NK-92 treated with Interleukin-12 subunit alpha and Interleukin-12 subunit beta, amount 100 ng/mL, for 24 hours (cell line): ENCODE measurements at regions not wholly inside any gene's neighbourhood (a gene's known extent, or its start where the extent isn't known, plus 50 kb on each side); places are given as distances from the start of the nearest gene placed in this dataset.
"Not testable (repeated sequence)": the region's sequence is repeated elsewhere in the genome, so short reads cannot be mapped to it uniquely, and the experiment has no call there.

Source experiments
- DNase-seq: peaks from one replicate; lab custom pipeline; 2025; lab: John Stamatoyannopoulos, UW

GRCh38 chr5:164501344-164501743 is 995.9 kb downstream of the MAT2B start:
- no peak for DNase-seq

GRCh38 chr5:164504141-164504772 is 998.8 kb downstream of the MAT2B start:
- DNase-seq = no peak

- no peak for DNase-seq
Measured at GRCh38 chr5:164505791-164506190, 1000.4 kb downstream of the MAT2B start.

- DNase-seq = no peak
Measured at GRCh38 chr5:164518067-164518740, 1012.8 kb downstream of the MAT2B start.

GRCh38 chr5:164518741-164519080 is 1013.3 kb downstream of the MAT2B start:
- DNase-seq = no peak

GRCh38 chr5:164532235-164532900 is 1026.9 kb downstream of the MAT2B start:
- no peak for DNase-seq

- DNase-seq = not testable (repeated sequence)
Measured at GRCh38 chr5:164533426-164533825, 1028.0 kb downstream of the MAT2B start.

GRCh38 chr5:164540174-164540573 is 1034.8 kb downstream of the MAT2B start:
- DNase-seq = no peak

- DNase-seq = no peak
Measured at GRCh38 chr5:164545507-164545906, 1040.1 kb downstream of the MAT2B start.

- DNase-seq = no peak
Measured at GRCh38 chr5:164553851-164554250, 1048.4 kb downstream of the MAT2B start.

GRCh38 chr5:164555809-164556208 is 1050.4 kb downstream of the MAT2B start:
- DNase-seq = no peak

GRCh38 chr5:164560216-164560615 is 1054.8 kb downstream of the MAT2B start:
- no peak for DNase-seq

GRCh38 chr5:164561933-164562872 is 1056.8 kb downstream of the MAT2B start:
- no peak for DNase-seq

- no peak for DNase-seq
Measured at GRCh38 chr5:164563370-164563769, 1058.0 kb downstream of the MAT2B start.

- DNase-seq = no peak
Measured at GRCh38 chr5:164573397-164573796, 1068.0 kb downstream of the MAT2B start.

- DNase-seq = no peak
Measured at GRCh38 chr5:164577201-164577600, 1071.8 kb downstream of the MAT2B start.

- no peak for DNase-seq
Measured at GRCh38 chr5:164577742-164578141, 1072.3 kb downstream of the MAT2B start.

- no peak for DNase-seq
Measured at GRCh38 chr5:164578401-164578800, 1073.0 kb downstream of the MAT2B start.

- no peak for DNase-seq
Measured at GRCh38 chr5:164578911-164579310, 1073.5 kb downstream of the MAT2B start.

GRCh38 chr5:164580155-164580554 is 1074.7 kb downstream of the MAT2B start:
- no peak for DNase-seq

GRCh38 chr5:164581889-164582288 is 1076.5 kb downstream of the MAT2B start:
- no peak for DNase-seq

GRCh38 chr5:164593982-164594381 is 1088.6 kb downstream of the MAT2B start:
- DNase-seq = no peak
